ENCODE measurements at regions not wholly inside any gene's neighbourhood (a gene's known extent, or its start where the extent isn't known, plus 50 kb on each side); places are given as distances from the start of the nearest gene placed in this dataset.
"Not testable (repeated sequence)": the region's sequence is repeated elsewhere in the genome, so short reads cannot be mapped to it uniquely, and the experiment has no call there.

- TF ChIP-seq CTCF (conservative IDR thresholded peaks at IDR 0.05); ZFX (IDR thresholded peaks at IDR 0.05): not testable (repeated sequence)
These were observed 105.4 kb upstream of the SULF2 start for GRCh38 chr20:47890708-47891107.

Measured in C4-2B (cell line).